Endothelial cell of umbilical vein (primary cell): ENCODE measurements at regions not wholly inside any gene's neighbourhood (a gene's known extent, or its start where the extent isn't known, plus 50 kb on each side); places are given as distances from the start of the nearest gene placed in this dataset.
"Not testable (repeated sequence)": the region's sequence is repeated elsewhere in the genome, so short reads cannot be mapped to it uniquely, and the experiment has no call there.

Source experiments
- CTCF ChIP-seq, 2 donors: IDR thresholded peaks; 1 replicate in 1 of 2; 2 replicates in 1 of 2; pipeline ENCODE4 v1.5.1; 2011; ENCODE audit warnings: low read length in 2 of 2, mild to moderate bottlenecking in 2 of 2, moderate library complexity in 2 of 2, control low read depth in 1 of 2, inconsistent platforms in 1 of 2, low read depth in 1 of 2; ENCODE audit not compliant: insufficient read depth in 1 of 2; ENCODE audit errors: extremely low read depth in 1 of 2
- FOS ChIP-seq: IDR thresholded peaks from 2 replicates; pipeline ENCODE4 v1.6.1; 2011; ENCODE audit warnings: mild to moderate bottlenecking, low read length, moderate library complexity, borderline replicate concordance; ENCODE audit not compliant: insufficient read depth
- POLR2A ChIP-seq: IDR thresholded peaks from 2 replicates; pipeline ENCODE4 v1.6.1; 2012; ENCODE audit warnings: low read depth, mild to moderate bottlenecking, control low read depth, low read length

- not testable (repeated sequence) for TF ChIP-seq CTCF (IDR thresholded peaks at IDR 0.05; ENCODE audit: extremely low read depth in 1 of 2, insufficient read depth in 1 of 2, low read depth in 1 of 2, low read length in 2 of 2); FOS; POLR2A
These were observed 184.0 kb upstream of the OSBPL11 start for GRCh38 chr3:125779276-125779675.
